ENCODE measurements at regions not wholly inside any gene's neighbourhood (a gene's known extent, or its start where the extent isn't known, plus 50 kb on each side); places are given as distances from the start of the nearest gene placed in this dataset.
"Not testable (repeated sequence)": the region's sequence is repeated elsewhere in the genome, so short reads cannot be mapped to it uniquely, and the experiment has no call there.

DNA sequence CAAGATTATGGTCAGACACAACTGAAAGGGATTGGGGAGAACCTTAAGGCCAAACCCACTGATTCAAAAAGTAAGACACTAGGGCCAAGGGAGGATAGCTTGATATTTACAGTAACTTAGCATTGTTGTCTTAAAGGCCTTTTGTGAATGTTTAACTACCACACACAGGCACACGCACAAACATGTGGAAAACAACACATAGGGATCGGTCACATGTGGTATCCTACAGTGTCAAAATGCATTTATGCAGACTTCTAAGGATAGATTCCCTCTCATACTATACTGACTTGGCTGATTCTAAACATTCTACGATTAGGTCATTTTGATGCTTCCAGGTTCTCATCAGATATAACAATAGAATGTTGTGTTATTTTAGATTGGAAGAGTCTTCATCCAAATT is 638.9 kb upstream of the LRRTM1 start:
- no peak overlapping the region for H3K27ac Mint-ChIP-seq
- TF ChIP-seq, protein P1, sequence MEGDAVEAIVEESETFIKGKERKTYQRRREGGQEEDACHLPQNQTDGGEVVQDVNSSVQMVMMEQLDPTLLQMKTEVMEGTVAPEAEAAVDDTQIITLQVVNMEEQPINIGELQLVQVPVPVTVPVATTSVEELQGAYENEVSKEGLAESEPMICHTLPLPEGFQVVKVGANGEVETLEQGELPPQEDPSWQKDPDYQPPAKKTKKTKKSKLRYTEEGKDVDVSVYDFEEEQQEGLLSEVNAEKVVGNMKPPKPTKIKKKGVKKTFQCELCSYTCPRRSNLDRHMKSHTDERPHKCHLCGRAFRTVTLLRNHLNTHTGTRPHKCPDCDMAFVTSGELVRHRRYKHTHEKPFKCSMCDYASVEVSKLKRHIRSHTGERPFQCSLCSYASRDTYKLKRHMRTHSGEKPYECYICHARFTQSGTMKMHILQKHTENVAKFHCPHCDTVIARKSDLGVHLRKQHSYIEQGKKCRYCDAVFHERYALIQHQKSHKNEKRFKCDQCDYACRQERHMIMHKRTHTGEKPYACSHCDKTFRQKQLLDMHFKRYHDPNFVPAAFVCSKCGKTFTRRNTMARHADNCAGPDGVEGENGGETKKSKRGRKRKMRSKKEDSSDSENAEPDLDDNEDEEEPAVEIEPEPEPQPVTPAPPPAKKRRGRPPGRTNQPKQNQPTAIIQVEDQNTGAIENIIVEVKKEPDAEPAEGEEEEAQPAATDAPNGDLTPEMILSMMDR (conservative IDR thresholded peaks at IDR 0.05), result no peak
- no peak for DNase-seq (ENCODE audit: extremely low spot score, unreplicated experiment)
- H3K27me3 Mint-ChIP-seq, result no peaks in the 10 kb centered on the region
- H3K9me3 Mint-ChIP-seq, result peaks cover 5% of the 10 kb centered on the region
- H3K4me1 Mint-ChIP-seq (ENCODE audit: unreplicated experiment), result no peaks in the 10 kb centered on the region
- no peak overlapping the region for H3K4me3 Mint-ChIP-seq
- no peaks in the 10 kb centered on the region for H3K36me3 Mint-ChIP-seq

DNA sequence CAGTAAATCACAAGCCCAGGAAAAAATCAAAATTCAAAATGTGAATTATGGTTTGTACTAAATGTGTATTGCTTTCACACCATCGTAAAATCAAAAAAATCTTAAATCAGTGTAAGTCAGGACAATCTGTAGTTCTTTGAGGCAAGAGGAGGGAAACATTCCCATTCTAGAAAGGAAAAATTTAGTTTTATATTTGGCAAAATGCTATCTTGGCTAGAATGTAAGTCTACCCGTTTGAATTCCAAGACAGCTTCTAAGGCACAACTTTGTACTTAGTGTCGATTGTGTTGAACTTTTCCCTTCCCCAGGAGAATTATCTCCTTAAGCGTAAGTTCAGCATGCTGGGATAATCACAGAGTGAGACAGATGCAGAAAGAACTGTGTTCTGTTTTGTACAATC is 638.2 kb upstream of the LRRTM1 start:
- no peak overlapping the region for H3K4me3 Mint-ChIP-seq
- H3K27me3 Mint-ChIP-seq, result no peaks in the 10 kb centered on the region
- TF ChIP-seq, protein P1 (conservative IDR thresholded peaks at IDR 0.05), result no peak
- no peaks in the 10 kb centered on the region for H3K9me3 Mint-ChIP-seq
- no peaks in the 10 kb centered on the region for H3K4me1 Mint-ChIP-seq (ENCODE audit: unreplicated experiment)
- DNase-seq (ENCODE audit: extremely low spot score, unreplicated experiment), result no peak
- no peaks in the 10 kb centered on the region for H3K36me3 Mint-ChIP-seq
- no peak overlapping the region for H3K27ac Mint-ChIP-seq

DNA sequence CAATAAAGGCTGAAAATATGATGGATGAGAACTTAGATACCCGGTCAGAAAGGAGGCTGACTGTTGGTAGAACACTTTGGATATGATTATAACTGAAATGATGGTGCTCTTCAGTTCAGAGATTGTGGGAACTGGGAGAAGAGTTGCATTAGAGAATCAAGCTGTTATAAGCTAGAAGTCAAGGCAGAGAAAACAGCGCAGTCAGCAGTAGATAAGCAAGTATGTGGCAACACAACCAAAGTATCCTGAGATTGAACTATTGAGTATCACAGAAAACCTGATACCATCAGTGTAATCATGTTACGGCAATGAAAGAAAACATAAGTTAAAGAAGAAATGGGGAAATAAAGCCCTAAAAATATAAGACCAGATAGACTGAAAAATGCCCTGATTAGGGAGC is 633.9 kb upstream of the LRRTM1 start:
- TF ChIP-seq, protein P1 (conservative IDR thresholded peaks at IDR 0.05), result no peak
- H3K27ac Mint-ChIP-seq, result no peak overlapping the region
- no peak for DNase-seq (ENCODE audit: extremely low spot score, unreplicated experiment)
- H3K4me3 Mint-ChIP-seq, result no peak overlapping the region
- H3K9me3 Mint-ChIP-seq, result no peaks in the 10 kb centered on the region
- H3K36me3 Mint-ChIP-seq, result no peaks in the 10 kb centered on the region
- H3K4me1 Mint-ChIP-seq (ENCODE audit: unreplicated experiment), result no peaks in the 10 kb centered on the region
- H3K27me3 Mint-ChIP-seq, result no peaks in the 10 kb centered on the region

DNA sequence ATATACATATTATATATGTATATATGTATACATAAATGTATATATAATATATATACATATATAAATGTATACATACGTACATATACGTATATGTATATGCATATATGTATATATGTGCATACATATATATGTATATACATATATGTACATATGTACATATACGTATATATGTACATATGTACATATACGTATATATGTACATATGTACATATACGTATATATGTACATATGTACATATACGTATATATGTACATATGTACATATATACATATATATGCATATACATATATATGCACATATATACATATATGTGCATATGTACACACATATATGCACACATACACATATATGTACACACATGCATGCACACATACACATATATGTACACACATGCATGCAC is 627.3 kb upstream of the LRRTM1 start:
- H3K9me3 Mint-ChIP-seq, result peaks cover 18% of the 10 kb centered on the region
- H3K27ac Mint-ChIP-seq; H3K36me3 Mint-ChIP-seq; H3K4me3 Mint-ChIP-seq; DNase-seq (ENCODE audit: extremely low spot score, unreplicated experiment); H3K4me1 Mint-ChIP-seq (ENCODE audit: unreplicated experiment); H3K27me3 Mint-ChIP-seq: not testable (repeated sequence)

DNA sequence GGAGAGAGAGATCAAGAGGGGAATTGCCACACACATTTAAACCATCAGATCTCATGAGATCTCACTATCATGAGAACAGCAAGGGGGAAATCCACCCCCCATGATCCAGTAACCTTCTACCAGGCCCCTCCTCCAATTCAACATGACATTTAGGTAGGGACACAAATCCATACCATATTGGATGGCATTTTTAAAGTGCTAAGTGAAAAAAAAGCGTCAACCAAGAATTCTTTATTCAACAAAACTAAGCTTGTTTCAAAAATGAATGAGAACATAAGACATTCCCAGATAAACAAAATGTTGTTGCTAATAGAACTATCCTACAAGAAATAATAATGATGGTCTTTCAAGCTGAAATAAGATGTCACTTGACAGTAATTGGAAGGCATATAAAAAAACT is 626.2 kb upstream of the LRRTM1 start:
- H3K4me1 Mint-ChIP-seq (ENCODE audit: unreplicated experiment), result no peaks in the 10 kb centered on the region
- H3K27me3 Mint-ChIP-seq, result no peaks in the 10 kb centered on the region
- no peak overlapping the region for H3K27ac Mint-ChIP-seq
- no peak overlapping the region for H3K4me3 Mint-ChIP-seq
- TF ChIP-seq, protein P1 (conservative IDR thresholded peaks at IDR 0.05), result no peak
- peaks cover 24% of the 10 kb centered on the region for H3K9me3 Mint-ChIP-seq
- DNase-seq (ENCODE audit: extremely low spot score, unreplicated experiment), result no peak
- H3K36me3 Mint-ChIP-seq, result peaks cover 8% of the 10 kb centered on the region

DNA sequence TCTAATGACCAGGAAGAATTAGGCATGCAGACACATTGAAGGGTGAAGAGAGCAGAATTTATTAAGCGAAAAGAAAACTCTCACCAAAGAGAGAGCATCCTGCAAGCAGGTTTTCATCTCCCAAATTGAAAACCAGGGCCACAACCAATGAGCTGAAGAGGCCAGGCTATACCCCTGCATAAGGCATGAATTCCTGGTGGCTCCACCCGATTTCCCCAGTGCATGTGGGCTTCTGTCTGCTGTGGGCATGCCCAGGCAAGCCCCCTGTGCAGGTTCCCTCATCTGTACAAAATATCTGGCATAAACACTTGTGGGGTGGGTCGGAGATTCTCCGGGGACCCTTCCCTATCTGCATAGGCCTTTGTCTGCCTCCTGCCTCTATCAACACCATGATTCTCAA is 621.6 kb upstream of the LRRTM1 start:
- peaks cover 24% of the 10 kb centered on the region for H3K9me3 Mint-ChIP-seq
- no peak for DNase-seq (ENCODE audit: extremely low spot score, unreplicated experiment)
- H3K27me3 Mint-ChIP-seq, result no peaks in the 10 kb centered on the region
- H3K4me3 Mint-ChIP-seq, result no peak overlapping the region
- TF ChIP-seq, protein P1 (conservative IDR thresholded peaks at IDR 0.05), result no peak
- H3K4me1 Mint-ChIP-seq (ENCODE audit: unreplicated experiment), result no peaks in the 10 kb centered on the region
- H3K36me3 Mint-ChIP-seq, result peaks cover 8% of the 10 kb centered on the region
- H3K27ac Mint-ChIP-seq, result no peak overlapping the region
